T-cell (primary cell): ENCODE measurements at regions not wholly inside any gene's neighbourhood (a gene's known extent, or its start where the extent isn't known, plus 50 kb on each side); places are given as distances from the start of the nearest gene placed in this dataset.

Experiments
- ATAC-seq, 4 experiments: fragments of 200-7000 bp in 3 of 4; fragments of 150-1000 bp in 1 of 4; cut with Tn5 transposase; replicated peaks in 1 of 4; 1 replicate in 3 of 4; 2 replicates in 1 of 4; pipeline ENCODE4 v1.10.0; 2021; ENCODE audit warnings: moderate library complexity in 3 of 4, mild to moderate bottlenecking in 2 of 4, moderate number of reproducible peaks in 1 of 4
- CTCF ChIA-PET, 2 donors: fragments of 300-600 bp; sonication (Branson Sonifier 250); formaldehyde crosslinking; loops; one replicate each; lab custom pipeline; 2022; ENCODE audit warnings: antibody characterized with exemption in 2 of 2; lab: Charles Lee
- POLR2A ChIA-PET, 2 donors: fragments of 300-600 bp; sonication (Branson Sonifier 250); formaldehyde crosslinking; loops; one replicate each; lab custom pipeline; 2022; ENCODE audit warnings: antibody characterized with exemption in 2 of 2; lab: Charles Lee
- DNase-seq, 35 experiments: peaks; one replicate each; pipeline versions ENCODE4 v3.0.0 to v3.0.0-alpha.2; 2013 to 2023
- H3K27ac ChIP-seq: one replicate; pipeline ENCODE4 v1.5.1; 2013; ENCODE audit warnings: low read length
- H3K27me3 ChIP-seq, 2 experiments: replicated peaks in 1 of 2; 1 replicate in 1 of 2; 2 replicates in 1 of 2; pipeline versions ENCODE4 v1.6.1 to v1.7.0; 2013; ENCODE audit warnings: low read length in 1 of 2, mixed read lengths in 1 of 2; ENCODE audit not compliant: control insufficient read depth in 2 of 2, insufficient read depth in 2 of 2; ENCODE audit errors: extremely low read depth in 1 of 2
- H3K36me3 ChIP-seq, 2 donors: 1 replicate in 1 of 2; 2 replicates in 1 of 2; pipeline versions ENCODE4 v1.6.1 to v1.7.0; 2013; ENCODE audit warnings: low read length in 1 of 2; ENCODE audit not compliant: control insufficient read depth in 2 of 2, insufficient read depth in 1 of 2; ENCODE audit errors: extremely low read depth in 1 of 2
- H3K4me1 ChIP-seq, 2 experiments: 1 replicate in 1 of 2; 2 replicates in 1 of 2; pipeline versions ENCODE4 v1.6.1 to v1.7.0; 2013; ENCODE audit warnings: low read length in 2 of 2, mixed read lengths in 1 of 2; ENCODE audit not compliant: insufficient read depth in 2 of 2, control insufficient read depth in 1 of 2; ENCODE audit errors: extremely low read depth in 1 of 2
- H3K4me3 ChIP-seq, 2 donors: 1 replicate in 1 of 2; 2 replicates in 1 of 2; pipeline versions ENCODE4 v1.5.1 to v1.7.0; 2013; ENCODE audit warnings: mild to moderate bottlenecking in 2 of 2, low read length in 1 of 2, moderate library complexity in 1 of 2; ENCODE audit not compliant: control insufficient read depth in 1 of 2; ENCODE audit errors: extremely low read depth in 1 of 2
- H3K9me3 ChIP-seq: 2 replicates; pipeline ENCODE4 v1.7.0; 2013
- H3K27ac Mint-ChIP-seq, 2 donors: one replicate each; pipeline ENCODE4 v1.8.0; 2020 to 2021; ENCODE audit warnings: mild to moderate bottlenecking in 2 of 2, mixed read lengths in 2 of 2
- H3K27me3 Mint-ChIP-seq, 2 donors: one replicate each; pipeline ENCODE4 v1.8.0; 2021 to 2022; ENCODE audit warnings: mixed read lengths in 2 of 2
- H3K36me3 Mint-ChIP-seq: one replicate; pipeline ENCODE4 v1.8.0; 2021; ENCODE audit warnings: mixed read lengths
- H3K4me1 Mint-ChIP-seq, 3 donors: one replicate each; pipeline ENCODE4 v1.8.0; 2020 to 2022; ENCODE audit warnings: mixed read lengths in 3 of 3, mild to moderate bottlenecking in 1 of 3
- H3K4me3 Mint-ChIP-seq, 3 donors: one replicate each; pipeline ENCODE4 v1.8.0; 2020 to 2022; ENCODE audit warnings: mild to moderate bottlenecking in 3 of 3, mixed read lengths in 3 of 3, moderate library complexity in 3 of 3
- H3K9me3 Mint-ChIP-seq, 3 donors: one replicate each; pipeline ENCODE4 v1.8.0; 2020 to 2022; ENCODE audit warnings: mixed read lengths in 3 of 3
- WGBS: methylation state at CpG from one replicate; pipeline ENCODE4 v1.1.5; 2013; ENCODE audit warnings: missing lambda C conversion rate; ENCODE audit not compliant: insufficient coverage; 5-methylcytosine and 5-hydroxymethylcytosine counted together

DNA sequence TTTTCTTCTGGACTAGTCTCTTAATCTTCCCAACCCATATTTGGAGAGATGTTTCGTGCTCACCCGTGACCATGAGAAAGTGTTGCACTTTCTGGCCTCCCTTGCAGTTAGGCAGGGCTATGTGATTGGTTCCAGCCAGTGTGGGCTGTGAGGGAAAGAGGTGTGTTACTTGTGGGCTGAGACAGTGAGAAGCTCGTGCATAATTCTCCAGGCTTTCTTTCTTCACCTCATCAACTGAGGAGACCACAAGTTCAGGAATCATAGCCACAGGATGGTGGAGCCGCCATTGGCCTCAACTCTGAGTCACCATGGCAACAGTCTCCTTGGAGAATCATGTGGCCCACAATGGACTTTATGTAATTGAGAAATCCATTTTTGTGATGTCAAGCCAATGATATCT lies 57.5 kb upstream of the FUCA2 start:
- no peak overlapping the region for H3K4me3 ChIP-seq
- peak in 4 of 35 experiments; percentile 26 to 32 (median 28) for DNase-seq
- H3K27me3 ChIP-seq: no peaks in the 10 kb centered on the region
- Mint-ChIP-seq H3K36me3 (peaks cover 8% of the 10 kb centered on the region), H3K4me1 (peaks cover 6 to 49% (median 31%) of the 10 kb centered on the region in 3 donors), H3K4me3 (no peak overlapping the region), H3K27me3 (no peaks in the 10 kb centered on the region), H3K9me3 (peaks cover 0 to 8% (median 0%) of the 10 kb centered on the region in 3 donors), H3K27ac (peak overlapping the region; percentile 13 to 39)
- H3K27ac ChIP-seq: no peak overlapping the region
- no peaks in the 10 kb centered on the region for H3K36me3 ChIP-seq
- ATAC-seq: no peak
- WGBS: no CpG with 5 or more reads among the region's 4 CpGs
- POLR2A ChIA-PET: no interaction called here
- peaks cover 0 to 13% of the 10 kb centered on the region in 2 experiments for H3K4me1 ChIP-seq
- no peaks in the 10 kb centered on the region for H3K9me3 ChIP-seq
- CTCF ChIA-PET: interaction anchor here in 1 of 2 donors (1.5 kb wide), 1 partner anchor 30 kb away, joined by 5 read pairs; no protein-coding TSS in a partner anchor

DNA sequence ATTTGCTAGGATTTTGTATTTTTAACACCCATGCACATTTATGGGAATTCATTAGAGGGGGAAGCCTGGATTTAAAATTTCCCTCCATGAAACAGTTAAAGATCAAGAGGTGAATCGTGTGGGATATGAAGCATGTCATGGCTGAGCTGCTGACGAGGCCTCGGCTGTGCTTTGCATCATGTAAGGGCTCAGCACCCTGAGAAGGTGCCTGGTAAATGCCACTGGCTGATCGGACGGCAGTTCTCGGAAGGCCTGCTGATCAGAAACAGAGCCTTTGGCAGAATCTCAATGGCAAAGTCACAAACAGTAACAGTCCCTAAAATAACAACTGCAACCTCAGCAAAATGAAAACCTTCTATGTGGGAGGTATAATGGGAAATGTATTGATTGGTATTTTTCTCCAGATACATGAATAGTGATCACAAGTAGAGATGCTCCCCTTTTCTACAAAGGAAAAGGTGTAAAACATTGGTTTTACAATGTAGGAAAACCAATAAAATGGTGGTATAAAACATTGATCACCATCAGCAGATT lies 53.0 kb upstream of the FUCA2 start:
- no peak for ATAC-seq
- H3K27ac Mint-ChIP-seq: no peak overlapping the region
- Histone ChIP-seq H3K27ac (no peak overlapping the region), H3K27me3 (no peaks in the 10 kb centered on the region), H3K4me1 (peaks cover 0 to 32% of the 10 kb centered on the region in 2 experiments), H3K9me3 (no peaks in the 10 kb centered on the region), H3K36me3 (no peaks in the 10 kb centered on the region), H3K4me3 (no peak overlapping the region)
- peaks cover 11 to 65% (median 39%) of the 10 kb centered on the region in 3 donors for H3K4me1 Mint-ChIP-seq
- DNase-seq: no peak
- H3K36me3 Mint-ChIP-seq: peaks cover 8% of the 10 kb centered on the region
- ChIA-PET CTCF (no interaction called here), POLR2A (interaction anchor here in 1 of 2 donors (0.6 kb wide), 1 partner anchor 658 kb away, joined by 4 read pairs; no protein-coding TSS in a partner anchor)
- 98% methylated on average over 6 of the region's 6 CpGs for WGBS
- H3K9me3 Mint-ChIP-seq: no peaks in the 10 kb centered on the region
- H3K4me3 Mint-ChIP-seq: no peak overlapping the region
- H3K27me3 Mint-ChIP-seq: no peaks in the 10 kb centered on the region

DNA sequence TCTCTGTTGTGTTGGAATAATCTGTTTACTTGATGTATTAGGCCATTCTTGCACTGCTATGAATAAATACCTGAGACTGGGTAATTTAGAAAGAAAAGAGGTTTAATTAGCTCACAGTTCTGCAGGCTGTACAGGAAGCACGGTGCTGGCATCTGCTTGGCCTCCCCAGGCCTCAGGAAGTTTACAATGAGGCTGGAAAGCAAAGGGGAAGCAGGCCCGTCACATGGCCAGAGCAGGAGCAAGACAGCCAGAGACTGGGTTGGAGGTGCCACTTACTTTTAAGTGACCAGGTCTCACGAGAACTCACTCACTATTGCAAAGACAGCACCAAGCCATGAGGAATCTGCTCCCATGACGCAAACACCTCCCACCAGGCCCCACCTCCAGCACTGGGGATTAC lies 50.6 kb upstream of the FUCA2 start:
- CTCF ChIA-PET: no interaction called here

More for the DNA sequence above, 50.6 kb upstream of the FUCA2 start:
- H3K36me3 ChIP-seq: peaks cover 0 to 3% of the 10 kb centered on the region in 2 donors
- Mint-ChIP-seq H3K27me3 (no peaks in the 10 kb centered on the region), H3K9me3 (no peaks in the 10 kb centered on the region), H3K4me3 (no peak overlapping the region), H3K27ac (no peak overlapping the region), H3K36me3 (peaks cover 20% of the 10 kb centered on the region), H3K4me1 (peaks cover 11 to 60% (median 28%) of the 10 kb centered on the region in 3 donors)
- no peak overlapping the region for H3K27ac ChIP-seq
- H3K4me3 ChIP-seq: no peak overlapping the region
- 0% methylated on average over 1 of the region's 4 CpGs for WGBS
- H3K9me3 ChIP-seq: no peaks in the 10 kb centered on the region
- H3K4me1 ChIP-seq: peaks cover 0 to 28% of the 10 kb centered on the region in 2 experiments
- no peaks in the 10 kb centered on the region for H3K27me3 ChIP-seq
- no peak for DNase-seq
- no peak for ATAC-seq
- POLR2A ChIA-PET: interaction anchor here in 1 of 2 donors (0.6 kb wide), 1 partner anchor 619 kb away, joined by 4 read pairs; no protein-coding TSS in a partner anchor
